Calu3 (cell line): ENCODE measurements at regions not wholly inside any gene's neighbourhood (a gene's known extent, or its start where the extent isn't known, plus 50 kb on each side); places are given as distances from the start of the nearest gene placed in this dataset.

Source experiments
- BruUV-seq: library from RNA; stranded (reverse); fragments of 400-500 nt; replicated peaks from 2 replicates; lab custom pipeline; 2021; lab: Mats Ljungman, UMichigan
- CTCF ChIA-PET: fragments of 300-600 bp; sonication (Branson Sonifier 250); formaldehyde crosslinking; loops from one replicate; lab custom pipeline; 2022; ENCODE audit warnings: antibody characterized with exemption; lab: Charles Lee
- DNase-seq: peaks from one replicate; pipeline ENCODE4 v3.0.0; 2022
- H3K27ac Mint-ChIP-seq: one replicate; pipeline ENCODE4 v1.8.0; 2022; ENCODE audit warnings: mixed read lengths; ENCODE audit not compliant: unreplicated experiment
- H3K27me3 Mint-ChIP-seq: one replicate; pipeline ENCODE4 v1.8.0; 2022; ENCODE audit warnings: mixed read lengths; ENCODE audit not compliant: unreplicated experiment
- H3K36me3 Mint-ChIP-seq: one replicate; pipeline ENCODE4 v1.8.0; 2022; ENCODE audit warnings: mild to moderate bottlenecking, moderate library complexity, mixed read lengths; ENCODE audit not compliant: insufficient read depth, unreplicated experiment
- H3K4me1 Mint-ChIP-seq: one replicate; pipeline ENCODE4 v1.8.0; 2022; ENCODE audit warnings: mild to moderate bottlenecking, low read depth, mixed read lengths; ENCODE audit not compliant: unreplicated experiment
- H3K4me3 Mint-ChIP-seq: one replicate; pipeline ENCODE4 v1.8.0; 2022; ENCODE audit warnings: mild to moderate bottlenecking, low read depth, moderate library complexity, mixed read lengths; ENCODE audit not compliant: unreplicated experiment
- H3K9me3 Mint-ChIP-seq: one replicate; pipeline ENCODE4 v1.8.0; 2022; ENCODE audit warnings: low read depth, mixed read lengths; ENCODE audit not compliant: unreplicated experiment
- CTCF ChIP-seq: fragments of 200-600 bp; IDR thresholded peaks from one replicate; pipeline ENCODE4 v1.8.0; 2022; ENCODE audit warnings: antibody characterized with exemption; ENCODE audit not compliant: unreplicated experiment
- intact Hi-C: fragments of 100-400 bp; cut with micrococcal nuclease; formaldehyde crosslinking; loops from one replicate; pipeline ENCODE4 v1.10.0; 2022; ENCODE audit not compliant: unreplicated experiment

GRCh38 chr2:8107150-8107549, 574.7 kb upstream of the ID2 start:
- DNase-seq, result no peak
- no TSS peak for BruUV-seq
- H3K27me3 Mint-ChIP-seq, result no peaks in the 10 kb centered on the region
- no peak overlapping the region for H3K27ac Mint-ChIP-seq
- no peaks in the 10 kb centered on the region for H3K9me3 Mint-ChIP-seq
- intact Hi-C loops, result loop anchor here (10.0 kb wide), 1 partner anchor 368 kb away; no protein-coding TSS in a partner anchor
- CTCF ChIA-PET, result no interaction called here
- no peaks in the 10 kb centered on the region for H3K36me3 Mint-ChIP-seq
- no peak for TF ChIP-seq CTCF
- no peak overlapping the region for H3K4me3 Mint-ChIP-seq
- peaks cover 45% of the 10 kb centered on the region for H3K4me1 Mint-ChIP-seq

GRCh38 chr2:8107621-8108378, 574.1 kb upstream of the ID2 start:
- H3K36me3 Mint-ChIP-seq, result no peaks in the 10 kb centered on the region
- peaks cover 39% of the 10 kb centered on the region for H3K4me1 Mint-ChIP-seq
- no peak for DNase-seq
- no peaks in the 10 kb centered on the region for H3K27me3 Mint-ChIP-seq
- no peak overlapping the region for H3K4me3 Mint-ChIP-seq
- no peaks in the 10 kb centered on the region for H3K9me3 Mint-ChIP-seq
- no peak for TF ChIP-seq CTCF
- CTCF ChIA-PET, result interaction anchor here (1.1 kb wide), 1 partner anchor 389 kb away, joined by 3 read pairs; no protein-coding TSS in a partner anchor
- intact Hi-C loops, result loop anchor here (10.0 kb wide), 1 partner anchor 367 kb away; no protein-coding TSS in a partner anchor
- BruUV-seq, result no TSS peak
- H3K27ac Mint-ChIP-seq, result no peak overlapping the region

- no peak for DNase-seq
- intact Hi-C loops, result no loop called here
- H3K9me3 Mint-ChIP-seq, result no peaks in the 10 kb centered on the region
- no peaks in the 10 kb centered on the region for H3K36me3 Mint-ChIP-seq
- no peaks in the 10 kb centered on the region for H3K27me3 Mint-ChIP-seq
- H3K4me3 Mint-ChIP-seq, result no peak overlapping the region
- BruUV-seq, result no TSS peak
- TF ChIP-seq CTCF, result no peak
- H3K27ac Mint-ChIP-seq, result no peak overlapping the region
- H3K4me1 Mint-ChIP-seq, result peaks cover 14% of the 10 kb centered on the region
- CTCF ChIA-PET, result no interaction called here
These were observed 571.1 kb upstream of the ID2 start for GRCh38 chr2:8110716-8111115.

- Mint-ChIP-seq H3K27ac (no peak overlapping the region), H3K4me1 (peaks cover 12% of the 10 kb centered on the region), H3K4me3 (no peak overlapping the region), H3K27me3 (no peaks in the 10 kb centered on the region), H3K36me3 (no peaks in the 10 kb centered on the region), H3K9me3 (no peaks in the 10 kb centered on the region)
- intact Hi-C loops, result no loop called here
- no peak for TF ChIP-seq CTCF
- no peak for DNase-seq
- CTCF ChIA-PET, result no interaction called here
- BruUV-seq, result no TSS peak
These were observed 570.7 kb upstream of the ID2 start for GRCh38 chr2:8111193-8111592.
